Epithelial cell of esophagus (primary cell): ENCODE measurements at regions not wholly inside any gene's neighbourhood (a gene's known extent, or its start where the extent isn't known, plus 50 kb on each side); places are given as distances from the start of the nearest gene placed in this dataset.

Experiments
- DNase-seq: peaks from one replicate; pipeline ENCODE4 v3.0.0; 2010; ENCODE audit warnings: low read depth
- H3K4me3 ChIP-seq: 2 replicates; pipeline ENCODE4 v1.5.1; 2011; ENCODE audit warnings: mild to moderate bottlenecking, low read length, control low read depth
- CTCF ChIP-seq: IDR thresholded peaks from 2 replicates; pipeline ENCODE4 v1.5.1; 2011; ENCODE audit warnings: low read depth, mild to moderate bottlenecking, low read length, control low read depth, inconsistent platforms; ENCODE audit not compliant: insufficient read depth; ENCODE audit errors: missing control alignments

GRCh38 chr12:107826276-107826675 lies 51.8 kb downstream of the ASCL4 start:
- no peak overlapping the region for H3K4me3 ChIP-seq
- TF ChIP-seq CTCF, result no peak
- no peak for DNase-seq

GRCh38 chr12:107829271-107829670 lies 54.8 kb downstream of the ASCL4 start:
- TF ChIP-seq CTCF, result no peak
- DNase-seq, result no peak
- H3K4me3 ChIP-seq, result no peak overlapping the region

GRCh38 chr12:107832441-107832840 lies 57.9 kb downstream of the ASCL4 start:
- TF ChIP-seq CTCF, result no peak
- H3K4me3 ChIP-seq, result no peak overlapping the region
- no peak for DNase-seq

- no peak for TF ChIP-seq CTCF
- no peak for DNase-seq
- H3K4me3 ChIP-seq, result no peak overlapping the region
Measured at GRCh38 chr12:107840186-107840585, 65.7 kb downstream of the ASCL4 start.

- H3K4me3 ChIP-seq, result no peak overlapping the region
- TF ChIP-seq CTCF, result no peak
- DNase-seq, result peak; percentile 9
Measured at GRCh38 chr12:107843351-107844311, 69.1 kb downstream of the ASCL4 start.

GRCh38 chr12:107844312-107844921 lies 69.9 kb downstream of the ASCL4 start:
- TF ChIP-seq CTCF, result no peak
- DNase-seq, result no peak
- H3K4me3 ChIP-seq, result no peak overlapping the region
